ENCODE measurements at regions not wholly inside any gene's neighbourhood (a gene's known extent, or its start where the extent isn't known, plus 50 kb on each side); places are given as distances from the start of the nearest gene placed in this dataset.
"Not testable (repeated sequence)": the region's sequence is repeated elsewhere in the genome, so short reads cannot be mapped to it uniquely, and the experiment has no call there.

GRCh38 chr15:96472681-96473080 is 142.2 kb downstream of the NR2F2 start:
- H3K4me3 ChIP-seq = no peak overlapping the region
- H3K9me3 ChIP-seq (replicated peaks) = no peaks in the 10 kb centered on the region
- TF ChIP-seq CTCF (IDR thresholded peaks at IDR 0.05; ENCODE audit: borderline replicate concordance) = no peak
- no peaks in the 10 kb centered on the region for H3K4me1 ChIP-seq
- H3K36me3 ChIP-seq = no peaks in the 10 kb centered on the region
- no peak for DNase-seq
- H3K27me3 ChIP-seq (ENCODE audit: low read depth) = peaks cover 34% of the 10 kb centered on the region
- intact Hi-C loops (cut with micrococcal nuclease) = no loop called here
- no peak overlapping the region for H3K27ac ChIP-seq (replicated peaks)

- H3K27ac ChIP-seq (replicated peaks) = no peak overlapping the region
These were observed 143.1 kb downstream of the NR2F2 start for GRCh38 chr15:96473556-96473955.

GRCh38 chr15:96474231-96474664 is 143.7 kb downstream of the NR2F2 start:
- no peak overlapping the region for H3K27ac ChIP-seq (replicated peaks)
- no peak overlapping the region for H3K4me3 ChIP-seq
- DNase-seq = no peak
- H3K36me3 ChIP-seq = no peaks in the 10 kb centered on the region
- TF ChIP-seq CTCF (IDR thresholded peaks at IDR 0.05; ENCODE audit: borderline replicate concordance) = no peak
- H3K9me3 ChIP-seq (replicated peaks) = no peaks in the 10 kb centered on the region
- H3K27me3 ChIP-seq (ENCODE audit: low read depth) = peaks cover 19% of the 10 kb centered on the region
- no peaks in the 10 kb centered on the region for H3K4me1 ChIP-seq
- intact Hi-C loops (cut with micrococcal nuclease) = no loop called here

More at GRCh38 chr15:96473556-96473955, 143.1 kb downstream of the NR2F2 start:
- Histone ChIP-seq H3K36me3 (no peaks in the 10 kb centered on the region), H3K4me3 (no peak overlapping the region), H3K4me1 (no peaks in the 10 kb centered on the region), H3K9me3 (replicated peaks) (no peaks in the 10 kb centered on the region), H3K27me3 (ENCODE audit: low read depth) (peaks cover 26% of the 10 kb centered on the region)
- TF ChIP-seq CTCF (IDR thresholded peaks at IDR 0.05; ENCODE audit: borderline replicate concordance) = no peak
- intact Hi-C loops (cut with micrococcal nuclease) = no loop called here
- DNase-seq = no peak

- Histone ChIP-seq H3K4me3 (no peak overlapping the region), H3K9me3 (replicated peaks) (no peaks in the 10 kb centered on the region), H3K36me3 (no peaks in the 10 kb centered on the region), H3K27me3 (ENCODE audit: low read depth) (no peaks in the 10 kb centered on the region), H3K27ac (replicated peaks) (no peak overlapping the region), H3K4me1 (no peaks in the 10 kb centered on the region)
- no peak for DNase-seq
- no peak for TF ChIP-seq CTCF (IDR thresholded peaks at IDR 0.05; ENCODE audit: borderline replicate concordance)
- intact Hi-C loops (cut with micrococcal nuclease) = no loop called here
These were observed 146.7 kb downstream of the NR2F2 start for GRCh38 chr15:96477227-96477626.

- H3K9me3 ChIP-seq (replicated peaks); intact Hi-C loops (cut with micrococcal nuclease); DNase-seq; H3K4me1 ChIP-seq; H3K36me3 ChIP-seq; H3K4me3 ChIP-seq; H3K27ac ChIP-seq (replicated peaks): not testable (repeated sequence)
- peaks cover 29% of the 10 kb centered on the region for H3K27me3 ChIP-seq (ENCODE audit: low read depth)
These were observed 153.9 kb downstream of the NR2F2 start for GRCh38 chr15:96484412-96484811.

GRCh38 chr15:96484830-96485229 is 154.3 kb downstream of the NR2F2 start:
- no peak for DNase-seq
- no peaks in the 10 kb centered on the region for H3K4me1 ChIP-seq
- H3K27me3 ChIP-seq (ENCODE audit: low read depth) = peaks cover 33% of the 10 kb centered on the region
- no peaks in the 10 kb centered on the region for H3K9me3 ChIP-seq (replicated peaks)
- no peak for TF ChIP-seq CTCF (IDR thresholded peaks at IDR 0.05; ENCODE audit: borderline replicate concordance)
- H3K36me3 ChIP-seq = no peaks in the 10 kb centered on the region
- no peak overlapping the region for H3K4me3 ChIP-seq
- intact Hi-C loops (cut with micrococcal nuclease) = no loop called here
- H3K27ac ChIP-seq (replicated peaks) = no peak overlapping the region
